ENCODE measurements at regions not wholly inside any gene's neighbourhood (a gene's known extent, or its start where the extent isn't known, plus 50 kb on each side); places are given as distances from the start of the nearest gene placed in this dataset.
"Not testable (repeated sequence)": the region's sequence is repeated elsewhere in the genome, so short reads cannot be mapped to it uniquely, and the experiment has no call there.

DNA sequence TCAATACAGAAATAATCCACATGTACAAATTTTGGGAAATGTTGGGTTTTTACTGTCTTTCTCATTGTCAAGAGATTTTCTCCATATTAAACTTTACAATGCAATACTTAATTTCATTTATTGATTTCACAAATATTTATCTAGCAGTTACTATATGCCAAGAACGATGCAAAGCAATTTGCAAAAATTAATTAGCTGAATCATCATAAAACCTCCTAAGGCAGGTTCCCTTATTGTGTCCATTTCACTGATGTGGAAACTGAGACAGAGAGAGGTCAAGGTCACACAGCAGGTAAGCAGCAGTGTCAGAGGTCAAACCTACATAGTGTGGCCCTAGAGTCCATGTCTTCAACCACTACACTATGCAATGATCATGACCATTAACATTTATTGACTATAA, 286.8 kb upstream of the AUTS2 start:
- DNase-seq (ENCODE audit: low read depth) = no peak

DNA sequence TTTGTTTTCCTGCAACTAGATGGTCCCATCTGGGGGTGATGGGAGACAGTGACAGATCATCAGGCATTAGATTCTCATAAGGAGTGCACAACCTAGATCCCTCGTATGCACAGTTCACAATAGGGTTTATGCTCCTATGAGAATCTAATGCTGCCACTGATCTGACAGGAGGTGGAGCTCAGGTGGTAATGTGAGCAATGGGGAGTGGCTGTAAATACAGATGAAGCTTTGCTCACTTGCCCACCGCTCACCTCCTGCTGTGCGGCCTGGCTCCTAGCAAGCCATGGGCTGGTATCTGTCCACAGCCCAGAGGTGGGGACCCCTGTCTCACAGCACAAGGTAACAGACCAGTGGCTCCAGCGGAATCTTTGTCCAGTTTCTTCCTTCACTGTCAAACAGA, 284.4 kb upstream of the AUTS2 start:
- not testable (repeated sequence) for DNase-seq (ENCODE audit: low read depth)

DNA sequence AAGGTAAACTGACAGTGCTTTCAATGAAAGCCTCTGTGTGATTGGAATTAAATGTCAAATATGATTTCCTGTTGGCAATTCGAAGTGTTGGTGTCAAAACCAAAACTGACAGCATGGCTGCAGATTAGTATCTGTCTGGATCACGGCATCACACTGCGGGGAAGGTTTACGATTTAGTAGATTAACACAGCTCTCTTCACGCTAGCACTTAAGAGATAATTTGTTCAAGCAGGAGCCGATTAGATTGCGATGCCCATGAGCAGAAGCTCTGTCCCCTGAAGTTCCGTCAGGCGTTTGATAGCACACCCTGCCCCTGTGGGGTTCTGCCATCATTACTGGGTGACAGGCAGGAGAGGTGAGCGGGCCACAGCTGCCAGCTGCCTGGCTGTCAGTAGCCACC, 279.5 kb upstream of the AUTS2 start:
- no peak for DNase-seq (ENCODE audit: low read depth)

DNA sequence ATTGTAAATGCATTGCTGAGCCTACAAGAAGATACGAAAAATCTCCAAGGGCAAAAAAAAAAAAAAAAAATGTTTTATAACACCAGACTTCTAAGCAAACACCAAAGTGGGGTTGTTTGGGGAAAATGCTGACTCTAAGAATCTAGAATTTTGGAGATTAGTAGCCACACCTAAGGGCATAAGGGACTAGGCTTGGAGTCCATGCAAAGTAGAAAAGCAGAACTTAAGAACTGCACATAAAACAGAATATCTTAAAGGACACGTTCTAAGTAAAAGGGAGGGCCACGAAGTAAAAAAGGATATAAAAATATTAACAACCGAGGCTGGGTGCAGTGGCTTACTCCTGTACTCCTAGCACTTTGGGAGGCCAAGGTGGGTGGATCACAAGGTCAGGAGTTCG, 269.8 kb upstream of the AUTS2 start:
- no peak for DNase-seq (ENCODE audit: low read depth)

DNA sequence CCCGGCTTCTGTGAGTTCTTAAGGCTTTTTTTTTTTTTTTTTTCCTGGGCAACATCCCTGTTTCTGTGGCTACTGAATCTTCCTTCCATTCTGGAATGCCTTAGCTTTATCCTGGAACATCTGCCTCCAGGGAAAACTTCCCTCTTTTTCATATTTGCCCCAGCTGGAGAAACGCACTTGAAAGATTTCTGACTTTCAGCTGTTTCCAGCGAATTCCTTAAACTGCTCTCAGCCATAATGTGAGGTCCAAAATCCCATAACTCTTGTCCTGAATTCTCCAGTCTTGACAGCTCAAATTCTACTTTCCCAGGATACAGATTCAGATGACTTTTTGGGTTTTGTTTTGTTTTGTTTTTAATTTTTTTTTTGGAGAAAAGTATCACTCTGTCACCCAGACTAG, 263.6 kb upstream of the AUTS2 start:
- no peak for DNase-seq (ENCODE audit: low read depth)

DNA sequence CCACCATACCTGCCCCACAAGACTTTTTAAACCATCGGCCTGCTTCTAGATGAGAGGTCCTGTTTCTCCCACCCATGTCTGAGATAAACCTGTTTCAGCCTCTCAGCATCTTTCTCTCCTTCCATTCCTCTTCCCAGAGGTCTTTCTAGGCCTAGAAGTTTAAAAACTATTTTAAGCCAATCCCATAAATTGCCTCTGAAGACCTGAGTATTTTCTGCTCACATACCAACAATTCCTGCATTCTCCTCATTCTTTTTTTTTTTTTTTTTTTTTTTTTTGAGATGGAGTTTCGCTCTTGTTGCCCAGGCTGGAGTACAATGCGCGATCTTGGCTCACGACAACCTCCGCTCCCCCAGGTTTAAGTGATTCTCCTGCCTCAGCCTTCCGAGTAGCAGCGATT, 262.9 kb upstream of the AUTS2 start:
- no peak for DNase-seq (ENCODE audit: low read depth)

DNA sequence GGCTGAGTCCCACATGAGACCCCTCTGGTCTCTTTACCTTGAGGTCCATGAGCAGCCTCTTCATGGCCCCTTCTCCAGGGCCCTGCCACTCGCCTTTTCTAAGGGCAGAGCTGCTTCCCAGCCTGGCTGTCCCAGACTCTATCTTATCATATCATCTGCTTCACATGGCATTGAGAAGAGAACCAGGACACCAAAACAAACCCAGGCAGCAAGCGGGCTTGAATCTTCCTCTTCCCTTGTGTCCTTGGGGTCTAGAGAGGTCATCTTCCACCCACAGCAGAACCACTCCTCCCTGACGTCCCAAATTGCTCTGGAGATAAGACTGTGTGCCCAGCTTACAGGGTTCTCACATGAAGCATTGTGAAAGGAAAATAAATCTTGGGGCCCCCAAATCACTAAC, 261.3 kb upstream of the AUTS2 start:
- DNase-seq (ENCODE audit: low read depth) = no peak

DNA sequence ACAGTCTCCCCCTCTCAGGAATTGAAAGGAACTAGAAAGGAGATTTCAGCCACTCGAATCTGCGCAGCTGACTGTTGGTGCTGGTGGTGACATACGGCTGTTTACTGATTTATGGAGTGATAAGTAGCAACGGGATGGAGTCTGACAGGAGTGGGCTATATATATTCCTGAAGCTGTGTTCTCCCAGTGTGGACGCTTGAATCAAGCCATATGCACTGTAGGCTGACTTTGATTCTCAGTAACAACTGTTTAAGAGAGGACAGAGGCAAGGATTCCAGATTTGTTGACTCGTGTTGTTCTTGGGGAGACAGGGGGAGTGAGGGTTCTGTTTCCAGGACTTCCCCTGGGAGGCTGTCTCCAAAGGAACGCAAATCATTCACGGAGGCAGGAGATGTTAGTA, 260.1 kb upstream of the AUTS2 start:
- DNase-seq (ENCODE audit: low read depth) = no peak

DNA sequence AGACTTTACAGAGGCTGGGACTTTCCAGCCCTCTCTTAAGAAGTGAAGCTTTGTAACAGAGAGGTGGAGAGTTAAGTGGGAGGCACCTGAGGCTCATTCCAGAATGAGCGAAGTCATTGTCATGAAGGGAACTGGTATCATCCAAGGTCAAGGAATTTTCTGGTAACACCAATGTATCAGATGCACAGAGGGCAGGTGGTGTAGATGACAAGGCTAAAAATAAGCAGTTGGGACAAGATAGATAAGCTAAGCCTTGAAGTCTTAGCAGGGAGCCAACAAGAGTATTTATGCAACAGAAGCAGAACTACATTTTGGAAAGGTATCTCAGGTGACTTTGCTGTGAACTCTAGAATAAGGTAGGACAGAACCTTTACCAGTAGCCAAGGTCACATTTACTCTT, 257.0 kb upstream of the AUTS2 start:
- DNase-seq (ENCODE audit: low read depth) = no peak

DNA sequence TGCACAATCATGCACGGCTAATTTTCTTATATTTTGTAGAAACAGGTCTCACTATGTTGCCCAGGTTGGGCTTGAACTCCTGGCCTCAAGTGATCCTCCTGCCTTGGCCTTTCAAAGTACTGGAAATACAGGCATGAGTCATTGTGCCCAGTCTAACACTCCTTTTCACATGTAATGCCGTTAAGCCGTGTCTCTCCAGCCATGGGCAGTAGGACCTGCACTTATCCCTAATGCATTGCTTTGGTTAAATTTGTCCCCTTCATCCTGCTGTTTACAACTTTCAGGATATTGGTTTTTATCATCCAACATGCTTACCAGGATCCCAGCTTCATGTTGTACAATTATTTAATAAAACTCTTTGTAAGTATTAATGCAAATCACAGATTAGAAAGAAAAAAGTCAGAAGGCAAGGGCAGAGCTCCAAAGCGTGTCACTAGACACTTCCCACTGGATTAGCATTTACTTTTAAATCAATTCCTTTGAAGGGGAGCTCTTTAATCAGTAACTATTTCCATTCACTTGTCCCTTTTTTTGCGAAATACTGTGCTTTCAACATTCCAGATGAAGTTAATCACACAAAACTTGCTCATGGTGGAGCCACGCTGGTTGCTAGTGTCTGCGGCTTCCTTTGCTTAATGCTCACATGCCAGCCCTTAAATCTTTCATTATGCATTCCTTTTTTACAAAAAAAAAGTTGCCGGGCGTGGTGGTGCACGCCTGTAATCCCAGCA, 256.0 kb upstream of the AUTS2 start:
- DNase-seq (ENCODE audit: low read depth) = no peak

DNA sequence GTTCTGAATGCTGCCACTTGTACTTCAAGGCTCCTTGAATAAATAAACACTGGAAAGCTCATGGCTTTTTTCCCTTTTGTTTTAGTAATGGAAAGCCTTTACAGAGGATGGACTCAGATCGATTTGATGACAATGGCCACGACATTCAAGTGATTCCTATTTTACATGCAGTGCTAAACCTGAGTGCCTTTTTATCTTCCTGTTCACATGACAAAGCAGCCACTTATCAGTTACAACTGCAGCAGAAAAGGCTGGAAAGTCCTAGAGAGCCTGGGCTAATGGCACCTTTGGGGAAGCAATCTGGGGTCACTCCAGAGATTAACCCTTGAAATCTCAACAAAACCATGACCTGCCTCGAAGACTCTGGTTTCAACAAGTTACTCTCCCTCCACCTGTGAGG, 249.0 kb upstream of the AUTS2 start:
- DNase-seq (ENCODE audit: low read depth) = no peak

DNA sequence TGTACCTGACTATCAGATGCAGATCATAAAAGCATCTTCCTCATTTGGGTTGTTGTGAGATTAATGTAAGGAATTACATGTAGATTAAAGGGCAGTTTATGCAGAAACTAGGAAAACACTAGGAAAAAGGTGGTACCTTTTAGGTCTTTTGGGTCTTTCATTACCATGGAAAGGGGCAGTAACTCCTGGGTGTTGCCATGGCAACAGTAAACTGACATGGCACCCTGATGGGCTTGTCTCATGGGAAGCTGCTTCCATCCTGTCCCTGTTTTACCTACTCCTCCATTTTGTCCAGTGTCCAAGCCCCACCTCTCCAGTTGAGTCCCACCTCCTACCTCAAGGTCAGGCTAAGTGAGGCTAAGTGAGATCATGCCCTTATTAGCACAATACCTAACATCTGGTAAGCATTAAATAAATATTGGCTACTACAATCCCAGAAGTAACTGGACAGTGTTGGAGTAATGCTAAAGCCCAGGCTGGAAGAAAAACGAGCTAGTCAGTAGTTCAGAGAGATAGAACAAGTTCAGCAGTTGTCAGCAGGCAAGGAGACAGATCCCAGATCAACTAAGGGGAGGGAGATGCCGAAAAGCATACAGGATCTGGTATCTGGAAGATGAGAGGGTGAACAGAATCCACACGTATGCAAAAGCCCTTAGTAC, 240.0 kb upstream of the AUTS2 start:
- DNase-seq (ENCODE audit: low read depth) = no peak

DNA sequence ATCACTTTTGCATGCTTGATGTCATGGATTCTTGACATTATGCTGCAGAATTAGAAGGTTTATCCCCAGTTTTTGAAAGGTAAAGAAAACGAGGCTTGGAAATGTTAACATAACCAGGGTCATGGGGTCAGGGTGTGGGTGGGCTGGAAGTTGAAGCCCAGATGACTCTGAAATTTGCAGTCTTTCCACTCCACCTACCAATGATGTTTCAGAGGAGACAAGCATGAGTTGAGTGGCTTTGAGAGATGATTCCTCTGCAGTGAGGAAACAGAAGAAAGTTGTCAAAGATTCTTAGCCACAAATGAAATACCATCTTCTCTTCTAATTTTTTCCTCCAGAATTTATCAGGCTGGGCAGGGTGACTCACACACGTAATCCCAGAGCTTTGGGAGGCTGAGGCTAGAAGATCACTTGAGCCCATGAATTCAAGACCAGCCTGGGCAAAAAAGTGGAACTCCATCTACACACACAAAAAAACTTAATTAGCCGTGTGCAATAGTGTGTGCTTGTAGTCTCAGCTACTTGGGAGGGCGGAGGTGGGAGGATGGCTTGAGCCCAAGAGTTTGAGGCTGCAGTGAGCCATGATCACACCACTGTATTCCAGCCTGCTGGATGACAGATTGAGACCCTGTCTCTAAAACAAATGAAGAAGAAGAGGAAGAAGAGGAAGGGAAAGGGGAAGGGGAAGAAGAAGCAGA, 239.1 kb upstream of the AUTS2 start:
- no peak for DNase-seq (ENCODE audit: low read depth)

DNA sequence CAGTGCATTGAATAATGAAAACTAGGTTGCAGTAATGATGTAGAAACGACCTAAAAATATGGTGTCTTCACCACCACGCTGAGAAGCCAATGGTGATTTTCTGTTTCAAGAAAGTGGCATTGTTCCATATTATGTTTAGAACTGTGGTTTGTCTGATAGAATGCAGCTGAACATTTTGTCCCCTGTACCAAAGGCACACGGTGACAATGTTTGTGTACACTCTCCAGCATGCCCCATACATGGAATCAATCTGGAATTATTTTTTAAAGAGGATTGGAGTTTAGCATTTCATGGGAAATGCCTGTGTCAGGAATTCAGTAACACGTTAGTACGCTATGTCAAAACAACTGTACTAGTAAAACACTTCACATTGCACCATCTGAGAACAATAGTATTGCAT, 237.4 kb upstream of the AUTS2 start:
- no peak for DNase-seq (ENCODE audit: low read depth)

DNA sequence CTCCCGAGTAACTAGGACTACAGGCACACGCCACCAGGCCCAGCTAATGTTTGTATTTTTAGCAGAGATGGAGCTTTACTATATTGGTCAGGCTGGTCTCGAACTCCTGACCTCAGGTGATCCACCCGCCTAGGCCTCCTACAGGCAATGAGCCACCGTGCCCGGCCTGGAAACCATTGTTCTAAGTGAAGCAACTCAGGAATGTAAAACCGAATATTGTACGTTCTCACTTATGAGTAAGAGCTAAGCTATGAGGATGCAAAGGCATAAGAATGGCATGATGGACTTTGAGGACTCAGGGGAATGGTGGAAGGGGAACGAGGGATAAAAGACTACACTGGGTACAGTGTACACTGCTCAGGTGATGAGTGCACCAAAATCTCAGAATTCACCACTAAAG, 235.1 kb upstream of the AUTS2 start:
- DNase-seq (ENCODE audit: low read depth) = no peak

DNA sequence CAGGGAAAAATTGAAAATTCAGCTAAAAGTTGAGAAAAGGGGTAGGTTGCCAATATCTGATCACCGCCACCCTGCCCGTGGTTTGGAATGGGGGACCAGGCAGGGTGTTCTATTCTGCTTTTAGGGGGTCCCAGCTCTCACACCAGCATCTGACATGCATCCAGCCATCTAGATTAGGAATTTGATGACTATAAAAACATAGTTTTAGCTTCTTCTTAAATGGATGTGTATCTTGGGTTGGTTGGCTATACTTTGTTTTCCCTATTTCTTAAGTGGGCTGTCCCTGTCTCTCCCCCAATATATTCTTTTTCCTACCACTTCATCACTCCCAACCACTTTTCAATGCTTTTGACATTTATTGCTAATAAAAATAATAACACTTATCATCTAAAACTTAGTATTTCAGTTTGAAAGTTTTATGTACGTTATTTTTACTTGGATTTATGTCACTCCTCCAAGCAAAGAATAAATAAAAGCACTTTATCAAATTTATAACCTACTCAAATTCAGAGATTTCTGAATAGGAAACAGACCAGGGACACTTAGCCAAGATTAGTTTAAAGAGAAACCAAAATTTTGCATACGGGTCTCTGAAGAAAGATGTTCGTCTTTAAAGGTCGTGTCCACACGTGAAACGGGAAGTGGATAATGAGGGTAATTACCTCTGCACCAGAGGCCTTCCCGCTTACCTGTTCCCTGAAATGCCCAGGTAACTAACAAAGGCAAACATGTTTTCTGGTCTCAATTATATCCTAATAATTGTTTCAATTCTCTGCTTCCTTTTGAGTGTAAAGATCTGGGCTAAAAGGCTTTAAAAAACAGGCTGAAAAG, 233.2 kb upstream of the AUTS2 start:
- DNase-seq (ENCODE audit: low read depth) = no peak

DNA sequence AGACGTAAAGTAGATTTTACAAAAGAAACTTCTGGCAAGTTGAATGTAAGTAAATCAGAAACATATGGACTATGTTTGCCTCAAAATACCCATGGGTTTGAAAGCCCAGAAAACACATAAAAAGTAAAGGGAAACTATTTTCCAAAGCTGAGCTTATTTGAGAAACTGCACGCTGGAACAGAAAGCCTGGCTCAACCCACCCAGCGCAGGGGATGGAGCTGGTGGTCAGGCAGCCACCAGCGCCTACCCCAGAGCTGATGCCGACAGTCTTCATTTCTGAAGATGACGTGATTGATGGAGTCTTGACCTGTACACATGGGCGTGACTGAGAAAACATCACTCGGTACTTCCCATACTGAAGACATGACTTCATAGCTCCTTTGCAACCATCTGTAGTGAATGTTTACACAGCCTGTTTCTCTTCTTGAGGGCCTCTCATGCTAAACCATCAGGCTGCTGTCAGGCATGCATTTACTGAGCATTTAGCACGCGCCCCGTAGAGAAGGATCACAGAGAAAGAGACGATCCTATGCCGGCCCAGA, 232.6 kb upstream of the AUTS2 start:
- DNase-seq (ENCODE audit: low read depth) = no peak

DNA sequence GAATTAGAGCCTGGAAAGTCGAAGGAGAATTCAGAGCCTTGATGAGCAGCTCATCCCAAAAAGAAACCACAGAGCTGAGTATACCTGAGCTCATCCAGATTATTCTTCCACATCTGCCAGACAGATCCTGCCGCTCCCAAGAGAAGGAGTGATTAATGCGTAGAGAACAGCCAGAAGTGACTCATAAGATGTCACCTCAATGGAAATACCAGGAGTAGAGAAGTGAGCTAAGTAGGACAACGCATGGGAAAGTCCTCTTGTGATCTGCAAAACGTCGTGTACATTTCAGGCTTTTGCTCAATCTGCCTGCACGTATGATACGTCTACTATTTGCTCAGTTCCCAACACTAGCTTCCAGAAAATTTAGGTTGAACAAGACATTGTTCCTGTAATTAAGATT, 230.5 kb upstream of the AUTS2 start:
- DNase-seq (ENCODE audit: low read depth) = no peak

DNA sequence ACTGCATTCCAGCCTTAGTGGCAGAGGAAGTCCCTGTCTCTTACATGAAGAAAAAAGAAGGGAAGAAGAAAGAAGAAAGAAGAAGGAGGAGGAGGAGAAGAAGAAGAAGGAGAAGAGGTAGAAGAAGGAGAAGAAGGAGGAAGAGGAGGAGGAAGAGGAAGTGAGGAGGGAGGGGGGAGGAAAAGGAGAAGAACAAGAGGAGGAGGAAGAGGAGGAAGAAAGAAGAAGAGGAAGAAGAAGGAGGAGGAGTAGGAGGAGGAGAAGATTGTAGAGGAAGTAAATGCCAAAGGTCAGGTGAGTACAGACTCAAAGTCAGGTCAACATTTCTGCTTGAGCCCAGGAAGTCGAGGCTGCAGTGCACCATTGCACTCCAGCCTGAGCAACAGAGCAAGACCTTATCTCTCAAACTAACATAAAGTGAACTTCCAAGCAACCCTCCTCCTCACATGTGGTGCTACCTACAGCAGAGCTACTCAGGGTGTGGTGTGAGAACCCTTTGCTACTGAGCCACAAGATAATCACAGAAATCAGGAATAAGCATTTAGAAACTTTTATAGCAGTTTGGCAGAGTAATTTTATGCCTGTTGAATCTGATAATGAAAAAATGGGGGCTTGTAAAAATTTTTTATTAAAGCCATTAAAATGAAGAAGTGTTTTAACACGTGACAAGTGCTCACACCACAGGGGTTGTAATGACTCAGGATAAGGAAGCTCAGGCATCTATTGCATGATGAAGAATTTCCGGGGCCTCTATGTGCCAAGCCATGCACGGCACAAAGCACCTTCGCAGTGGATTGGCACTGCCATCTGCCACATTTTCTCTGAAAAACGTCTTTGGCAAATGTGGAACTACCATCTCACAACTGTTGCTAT, 224.9 kb upstream of the AUTS2 start:
- no peak for DNase-seq (ENCODE audit: low read depth)

DNA sequence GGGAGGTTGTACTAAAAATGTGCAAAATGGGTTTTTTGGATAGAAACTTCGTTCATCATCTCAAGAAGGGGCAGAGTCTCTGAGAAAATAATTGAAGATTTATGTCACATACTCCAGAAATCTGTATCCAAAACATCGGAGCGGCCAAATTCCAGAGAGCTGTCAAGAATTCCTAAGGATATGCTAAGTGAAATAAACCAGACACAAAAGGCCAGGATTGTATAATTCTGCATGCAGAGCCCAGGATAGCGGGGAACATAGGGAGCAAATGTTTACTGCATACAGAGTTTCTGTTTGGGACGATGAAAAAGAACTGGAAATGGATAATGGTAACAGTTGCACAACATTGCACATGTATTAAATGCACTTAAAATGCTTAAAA, 224.2 kb upstream of the AUTS2 start:
- no peak for DNase-seq (ENCODE audit: low read depth)

DNA sequence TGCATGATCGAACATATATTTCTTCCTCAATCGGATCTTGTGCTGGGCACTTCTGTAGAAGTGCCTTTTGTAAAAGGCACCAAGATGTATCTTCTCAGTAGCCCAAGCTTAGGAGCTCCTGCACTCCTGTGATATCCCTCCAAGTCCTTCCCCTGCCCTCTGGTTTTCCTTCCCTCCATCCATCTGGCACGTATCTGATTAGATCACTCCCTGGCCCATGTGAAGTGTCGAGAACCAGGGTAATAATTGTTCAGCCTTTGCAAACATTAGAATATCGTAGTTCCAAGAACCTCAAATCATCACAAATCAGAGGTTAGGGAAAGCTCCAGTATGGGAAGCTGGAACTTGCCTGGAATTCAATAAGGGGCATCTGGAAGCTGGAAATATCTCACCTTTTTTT, 221.1 kb upstream of the AUTS2 start:
- no peak for DNase-seq (ENCODE audit: low read depth)
